ENCODE measurements at regions not wholly inside any gene's neighbourhood (a gene's known extent, or its start where the extent isn't known, plus 50 kb on each side); places are given as distances from the start of the nearest gene placed in this dataset.
"Not testable (repeated sequence)": the region's sequence is repeated elsewhere in the genome, so short reads cannot be mapped to it uniquely, and the experiment has no call there.

DNA sequence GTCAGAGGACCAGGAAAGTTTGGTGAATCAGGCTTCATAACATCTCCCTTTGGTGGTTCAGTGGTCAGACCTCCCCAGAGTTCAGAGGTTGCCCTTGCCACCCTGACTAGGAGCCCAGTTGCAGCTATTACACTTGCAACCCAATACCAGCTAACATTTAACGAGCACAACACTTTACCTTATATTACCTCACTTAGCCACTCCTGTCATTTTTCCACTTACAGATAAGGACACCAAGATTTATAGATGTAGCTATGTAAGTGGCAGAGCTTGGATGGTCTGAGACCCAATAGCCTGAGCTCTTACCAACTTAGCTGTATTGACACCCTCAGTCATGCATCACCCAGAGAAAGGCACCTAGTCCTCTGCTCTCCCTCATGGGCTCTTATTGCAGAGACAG, 234.7 kb downstream of the INSC start:
- DNase-seq: no peak
- Mint-ChIP-seq H3K36me3 (no peaks in the 10 kb centered on the region), H3K4me1 (no peaks in the 10 kb centered on the region), H3K9me3 (no peaks in the 10 kb centered on the region), H3K27ac (no peak overlapping the region), H3K4me3 (no peak overlapping the region), H3K27me3 (peaks cover 5% of the 10 kb centered on the region)

DNA sequence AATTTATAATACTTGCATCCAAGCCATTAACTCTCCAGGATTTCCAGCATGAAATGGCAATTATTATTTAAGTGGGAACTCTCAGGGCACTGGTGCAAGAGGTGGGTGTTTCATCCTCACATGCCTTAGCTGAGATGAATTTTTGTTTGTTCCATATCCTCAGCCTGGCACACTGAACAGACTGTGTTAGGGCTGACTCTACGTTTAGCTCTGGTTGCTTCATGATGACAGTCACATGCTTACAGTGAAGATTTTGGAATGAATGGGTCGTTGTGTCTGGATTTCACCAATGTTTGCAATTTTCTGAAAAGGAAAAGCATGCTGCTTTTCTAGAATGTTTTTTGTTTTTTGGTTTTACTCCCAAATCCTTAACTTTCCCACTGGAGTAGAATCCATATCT, 246.6 kb downstream of the INSC start:
- no peak for DNase-seq
- Mint-ChIP-seq H3K9me3 (no peaks in the 10 kb centered on the region), H3K27me3 (peaks cover 4% of the 10 kb centered on the region), H3K4me1 (no peaks in the 10 kb centered on the region), H3K4me3 (no peak overlapping the region), H3K27ac (no peak overlapping the region), H3K36me3 (no peaks in the 10 kb centered on the region)

DNA sequence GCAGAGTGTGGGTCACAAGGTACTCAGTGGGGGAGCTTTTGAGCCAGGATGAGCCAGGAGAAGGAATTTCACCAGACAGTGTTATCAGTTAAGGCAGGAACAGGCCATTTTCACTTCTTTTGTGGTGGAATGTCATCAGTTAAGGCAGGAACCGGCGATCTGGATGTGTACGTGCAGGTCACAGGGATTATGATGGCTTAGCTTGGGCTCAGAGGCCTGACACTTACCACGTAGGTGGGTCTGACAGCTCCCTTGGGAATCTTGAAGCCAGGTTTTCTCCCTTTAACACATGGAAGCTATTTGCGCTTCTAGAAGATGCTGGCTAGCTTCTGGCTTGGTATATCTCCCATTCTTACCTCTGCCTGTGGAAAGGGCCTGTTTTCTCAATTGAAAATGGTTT, 250.6 kb downstream of the INSC start:
- H3K27me3 Mint-ChIP-seq: peaks cover 21% of the 10 kb centered on the region
- not testable (repeated sequence) for H3K36me3 Mint-ChIP-seq, H3K9me3 Mint-ChIP-seq, DNase-seq, H3K4me3 Mint-ChIP-seq, H3K27ac Mint-ChIP-seq, H3K4me1 Mint-ChIP-seq

DNA sequence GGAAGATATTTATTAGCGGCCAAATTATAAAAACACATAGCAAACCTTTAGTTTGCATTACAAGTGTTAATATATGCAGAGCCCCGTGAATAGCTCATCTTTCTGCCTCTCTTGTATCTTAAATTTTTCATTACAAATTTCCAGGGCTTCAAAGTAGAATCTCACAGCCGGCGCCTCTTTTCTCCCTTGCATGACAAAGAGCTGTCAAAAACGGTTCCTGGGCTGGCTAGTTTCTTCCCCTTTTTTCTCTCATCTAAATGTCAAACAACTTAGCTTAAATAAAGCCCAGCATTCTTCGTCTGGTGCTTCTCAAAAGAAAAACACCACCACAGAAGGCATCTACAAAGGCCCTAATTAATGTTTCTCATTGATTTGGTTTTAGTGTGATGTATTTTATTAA, 253.0 kb downstream of the INSC start:
- Mint-ChIP-seq H3K4me3 (no peak overlapping the region), H3K27me3 (peaks cover 25% of the 10 kb centered on the region), H3K27ac (no peak overlapping the region), H3K36me3 (no peaks in the 10 kb centered on the region), H3K9me3 (no peaks in the 10 kb centered on the region), H3K4me1 (no peaks in the 10 kb centered on the region)
- no peak for DNase-seq

DNA sequence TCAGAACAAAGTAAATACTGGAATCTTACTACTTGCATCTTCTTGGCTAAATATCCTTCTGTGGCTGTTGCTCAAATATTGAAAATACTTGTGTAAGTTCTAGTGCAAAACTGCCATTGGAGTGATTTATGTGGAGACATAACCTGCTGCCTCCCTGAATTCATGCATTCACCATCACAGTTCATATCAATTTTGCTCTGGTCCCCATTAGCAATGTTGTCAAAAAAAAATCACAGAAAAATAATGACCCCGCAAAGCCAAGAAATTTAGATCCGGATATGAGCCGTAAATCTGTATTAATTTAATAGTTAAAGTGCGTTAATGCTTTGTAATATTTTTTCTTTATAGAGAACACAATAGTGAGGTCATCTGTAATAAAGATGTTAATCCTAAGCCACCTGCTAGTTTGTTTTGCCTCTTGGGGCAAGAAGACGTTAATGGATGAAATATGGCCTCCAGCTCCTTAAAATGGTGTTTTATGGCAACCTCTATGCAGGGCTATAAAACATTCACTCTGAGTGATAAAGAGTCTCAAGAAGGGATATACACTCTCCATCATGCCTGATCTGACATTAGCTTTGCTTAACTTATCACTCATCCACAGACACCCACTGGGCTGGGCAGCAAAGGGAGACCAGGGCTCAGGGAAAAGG, 255.9 kb downstream of the INSC start:
- Mint-ChIP-seq H3K4me1 (no peaks in the 10 kb centered on the region), H3K36me3 (no peaks in the 10 kb centered on the region), H3K27me3 (peaks cover 21% of the 10 kb centered on the region), H3K27ac (no peak overlapping the region), H3K9me3 (no peaks in the 10 kb centered on the region), H3K4me3 (no peak overlapping the region)
- DNase-seq: no peak

DNA sequence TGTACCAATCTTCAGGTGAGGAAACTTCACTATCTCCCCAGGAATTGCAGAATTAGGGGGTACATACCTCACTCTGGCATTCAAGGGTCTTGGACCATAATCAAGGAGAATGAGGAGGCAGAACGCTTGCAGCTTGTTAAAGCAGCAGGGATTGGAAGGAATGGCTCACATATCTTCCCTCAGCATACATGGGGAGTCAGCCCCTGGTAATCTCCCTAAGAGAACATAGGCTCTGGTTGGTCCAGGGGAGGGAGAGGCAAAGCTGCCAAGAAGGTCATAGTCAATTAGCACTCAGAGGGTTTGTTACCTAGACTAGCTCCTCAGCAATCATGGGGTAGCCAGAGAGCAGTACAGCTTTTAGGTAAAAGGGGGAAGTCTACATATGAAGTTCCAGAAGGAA, 256.8 kb downstream of the INSC start:
- H3K4me3 Mint-ChIP-seq: no peak overlapping the region
- no peaks in the 10 kb centered on the region for H3K9me3 Mint-ChIP-seq
- H3K4me1 Mint-ChIP-seq: no peaks in the 10 kb centered on the region
- DNase-seq: no peak
- H3K27ac Mint-ChIP-seq: no peak overlapping the region
- peaks cover 21% of the 10 kb centered on the region for H3K27me3 Mint-ChIP-seq
- H3K36me3 Mint-ChIP-seq: no peaks in the 10 kb centered on the region

DNA sequence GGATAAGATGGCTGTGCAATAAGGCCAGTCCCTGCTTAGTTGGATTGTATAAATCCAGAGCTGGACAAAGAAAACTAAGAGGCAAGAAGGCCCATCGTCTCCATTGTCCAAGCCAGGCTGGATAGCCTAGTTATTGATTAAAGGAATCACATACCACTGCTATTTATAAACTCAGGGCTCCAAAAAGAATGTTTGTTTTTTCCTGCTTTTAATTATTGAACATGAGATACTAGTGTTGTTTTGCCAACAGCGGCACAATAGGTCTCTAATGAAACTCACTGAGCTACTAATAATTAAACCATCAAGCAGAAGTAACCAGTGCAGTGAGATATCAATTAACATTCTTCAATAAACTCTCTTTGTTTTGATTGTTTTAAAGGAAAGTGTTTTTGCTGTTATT, 259.7 kb downstream of the INSC start:
- DNase-seq: no peak
- Mint-ChIP-seq H3K4me1 (no peaks in the 10 kb centered on the region), H3K27ac (no peak overlapping the region), H3K36me3 (no peaks in the 10 kb centered on the region), H3K27me3 (peaks cover 12% of the 10 kb centered on the region), H3K4me3 (no peak overlapping the region), H3K9me3 (no peaks in the 10 kb centered on the region)

DNA sequence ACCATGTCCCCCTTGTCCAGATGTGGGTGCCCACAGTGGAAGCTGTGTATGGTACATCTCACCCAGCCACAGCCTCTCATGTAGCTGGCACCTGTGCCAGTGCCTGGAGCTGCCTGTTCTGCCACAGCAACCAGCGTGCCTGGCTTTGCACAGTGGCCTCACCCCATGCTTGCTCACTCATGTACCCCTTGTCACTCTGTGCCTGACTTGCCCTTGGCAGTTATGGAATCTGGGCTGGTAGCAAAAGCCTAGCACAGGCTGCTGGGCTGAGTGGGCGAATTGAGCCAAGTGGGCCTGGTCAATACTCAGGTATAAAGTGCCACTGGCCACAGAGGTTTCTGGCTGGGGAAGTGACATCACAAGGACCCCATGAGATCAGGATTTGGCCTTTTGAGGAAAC, 264.2 kb downstream of the INSC start:
- no peaks in the 10 kb centered on the region for H3K27me3 Mint-ChIP-seq
- DNase-seq: no peak
- H3K4me3 Mint-ChIP-seq: no peak overlapping the region
- no peaks in the 10 kb centered on the region for H3K36me3 Mint-ChIP-seq
- no peak overlapping the region for H3K27ac Mint-ChIP-seq
- H3K4me1 Mint-ChIP-seq: no peaks in the 10 kb centered on the region
- H3K9me3 Mint-ChIP-seq: no peaks in the 10 kb centered on the region

DNA sequence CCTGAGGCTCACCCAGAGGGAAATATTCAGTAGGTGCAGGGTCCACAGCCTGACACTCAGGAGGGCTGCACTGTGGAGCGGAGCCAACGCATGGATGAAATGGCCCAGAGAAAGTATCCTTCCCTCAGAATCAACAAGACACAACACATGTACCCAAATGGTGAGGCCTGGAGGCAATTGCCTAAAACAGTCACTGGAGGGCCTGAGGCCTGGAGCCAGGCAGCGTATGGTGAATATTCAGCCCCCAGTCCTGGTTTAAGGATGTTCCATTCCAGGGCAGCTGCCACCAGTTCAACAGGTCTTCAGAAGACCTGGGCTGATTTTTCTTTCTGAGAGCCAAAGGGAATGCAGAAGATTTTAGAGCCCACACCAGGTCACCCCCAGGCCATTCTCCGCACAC, 264.8 kb downstream of the INSC start:
- Mint-ChIP-seq H3K27me3 (no peaks in the 10 kb centered on the region), H3K4me1 (no peaks in the 10 kb centered on the region), H3K27ac (no peak overlapping the region), H3K9me3 (no peaks in the 10 kb centered on the region), H3K36me3 (no peaks in the 10 kb centered on the region), H3K4me3 (no peak overlapping the region)
- DNase-seq: no peak

DNA sequence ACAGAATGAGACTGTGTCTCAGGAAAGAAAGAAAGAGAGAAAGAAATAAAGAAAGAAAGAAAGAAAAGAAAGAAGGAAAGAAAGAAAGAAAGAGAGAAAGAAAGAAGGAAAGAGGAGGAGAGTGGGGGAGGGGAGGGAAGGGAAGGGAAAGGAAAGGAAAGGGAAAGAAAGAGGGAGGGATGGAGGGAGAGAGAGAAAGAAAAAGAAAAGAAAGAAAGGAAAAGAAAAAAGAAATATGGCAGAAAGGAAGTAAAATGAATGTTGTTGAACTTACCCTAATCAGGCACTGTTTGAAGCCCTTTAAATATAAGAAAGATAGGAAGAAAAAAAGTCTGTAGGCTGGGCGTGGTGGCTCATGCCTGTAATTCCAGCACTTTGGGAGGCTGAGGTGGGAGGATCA, 276.1 kb downstream of the INSC start:
- Mint-ChIP-seq H3K4me3 (no peak overlapping the region), H3K9me3 (peaks cover 6% of the 10 kb centered on the region), H3K27me3 (no peaks in the 10 kb centered on the region), H3K36me3 (no peaks in the 10 kb centered on the region), H3K4me1 (no peaks in the 10 kb centered on the region), H3K27ac (no peak overlapping the region)
- DNase-seq: no peak

DNA sequence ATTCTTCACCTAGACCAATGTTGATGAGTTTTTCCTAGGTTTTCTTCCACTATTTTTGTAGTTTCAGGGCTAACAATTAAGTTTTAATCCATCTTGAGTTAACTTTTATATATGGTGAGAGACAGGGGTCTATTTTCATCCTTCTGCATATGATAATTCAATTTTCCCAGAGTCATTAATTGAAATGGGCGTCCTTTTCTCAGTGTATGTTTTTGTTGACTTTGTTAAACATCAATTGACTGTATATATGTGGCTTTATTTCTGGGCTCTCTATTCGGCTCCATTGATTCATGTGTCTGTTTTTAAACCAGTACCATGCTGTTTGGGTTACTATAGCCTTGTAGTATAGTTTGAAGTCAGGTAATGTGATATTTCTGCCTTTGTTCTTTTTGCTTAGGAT, 282.1 kb downstream of the INSC start:
- no peak for DNase-seq

DNA sequence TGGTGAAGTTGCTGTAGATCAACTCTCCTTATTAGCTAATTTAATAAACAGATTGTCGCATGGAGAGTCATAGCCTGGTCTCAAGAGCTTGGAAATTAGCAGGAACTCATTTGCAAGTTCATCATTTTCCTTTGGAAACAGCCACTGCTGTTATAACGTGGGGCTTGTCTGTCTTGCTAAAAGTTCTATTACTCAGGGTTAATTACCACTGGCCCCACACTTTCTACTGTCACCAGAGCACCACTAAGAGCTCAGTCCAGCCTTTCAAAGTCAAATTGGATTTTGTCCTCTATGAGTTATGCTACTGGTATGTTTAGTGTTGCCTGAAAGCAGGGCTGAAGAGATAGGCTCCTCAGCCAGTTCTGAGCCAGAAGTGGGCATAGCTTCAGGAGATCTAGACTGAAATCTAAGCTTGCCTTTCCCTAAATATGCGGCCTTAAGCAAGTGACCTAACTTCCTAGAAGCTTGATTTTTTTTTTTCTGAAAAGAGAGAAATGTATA, 292.2 kb downstream of the INSC start:
- Mint-ChIP-seq H3K27ac (no peak overlapping the region), H3K9me3 (peaks cover 5% of the 10 kb centered on the region), H3K27me3 (peaks cover 3% of the 10 kb centered on the region), H3K36me3 (no peaks in the 10 kb centered on the region), H3K4me3 (no peak overlapping the region), H3K4me1 (no peaks in the 10 kb centered on the region)
- DNase-seq: no peak

More for the DNA sequence above, 282.1 kb downstream of the INSC start:
- Mint-ChIP-seq H3K36me3 (no peaks in the 10 kb centered on the region), H3K27me3 (no peaks in the 10 kb centered on the region), H3K9me3 (peaks cover 16% of the 10 kb centered on the region), H3K4me3 (no peak overlapping the region), H3K4me1 (no peaks in the 10 kb centered on the region), H3K27ac (no peak overlapping the region)

DNA sequence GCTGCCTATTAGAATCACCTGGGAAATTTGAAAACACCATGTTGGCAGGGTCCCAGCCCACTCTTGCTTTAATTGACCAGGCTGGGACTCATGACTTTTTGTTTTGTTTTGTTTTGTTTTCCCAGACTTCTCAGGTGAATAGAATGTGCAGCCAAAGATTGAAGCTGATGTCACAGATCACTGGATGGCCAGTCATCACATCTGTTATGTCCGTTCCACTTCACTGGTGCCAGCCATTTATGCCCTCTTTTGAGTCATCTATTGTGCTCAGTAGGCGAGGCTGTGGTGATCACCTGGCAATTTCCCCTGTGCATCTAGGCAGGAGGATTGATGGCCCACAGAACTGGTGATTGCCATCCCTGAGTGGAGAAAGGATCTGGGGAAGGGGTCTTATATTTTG, 297.3 kb downstream of the INSC start:
- H3K36me3 Mint-ChIP-seq: no peaks in the 10 kb centered on the region
- peaks cover 3% of the 10 kb centered on the region for H3K27me3 Mint-ChIP-seq
- no peaks in the 10 kb centered on the region for H3K9me3 Mint-ChIP-seq
- H3K27ac Mint-ChIP-seq: no peak overlapping the region
- no peak overlapping the region for H3K4me3 Mint-ChIP-seq
- H3K4me1 Mint-ChIP-seq: no peaks in the 10 kb centered on the region
- no peak for DNase-seq

DNA sequence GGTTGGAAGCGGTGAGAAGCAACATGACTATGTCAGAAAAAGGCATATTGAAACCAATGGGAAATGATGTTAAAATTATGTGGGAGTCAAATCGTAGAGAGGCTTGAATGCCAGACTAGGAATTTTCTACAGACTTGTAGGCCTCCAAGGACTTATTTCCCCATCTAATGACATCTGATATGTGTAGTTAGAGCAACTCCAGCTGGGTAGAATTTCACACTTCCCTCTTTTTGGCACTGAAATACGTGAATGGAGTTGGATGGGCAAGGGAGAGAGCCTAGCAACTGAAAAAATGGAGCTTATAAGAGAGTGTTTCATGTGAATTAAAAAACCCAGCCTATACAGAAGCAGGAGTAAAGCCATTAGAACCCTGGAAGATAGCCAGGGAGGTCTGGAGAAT, 304.2 kb downstream of the INSC start:
- Mint-ChIP-seq H3K4me1 (no peaks in the 10 kb centered on the region), H3K27me3 (no peaks in the 10 kb centered on the region), H3K36me3 (no peaks in the 10 kb centered on the region), H3K27ac (no peak overlapping the region), H3K9me3 (no peaks in the 10 kb centered on the region), H3K4me3 (no peak overlapping the region)
- no peak for DNase-seq

DNA sequence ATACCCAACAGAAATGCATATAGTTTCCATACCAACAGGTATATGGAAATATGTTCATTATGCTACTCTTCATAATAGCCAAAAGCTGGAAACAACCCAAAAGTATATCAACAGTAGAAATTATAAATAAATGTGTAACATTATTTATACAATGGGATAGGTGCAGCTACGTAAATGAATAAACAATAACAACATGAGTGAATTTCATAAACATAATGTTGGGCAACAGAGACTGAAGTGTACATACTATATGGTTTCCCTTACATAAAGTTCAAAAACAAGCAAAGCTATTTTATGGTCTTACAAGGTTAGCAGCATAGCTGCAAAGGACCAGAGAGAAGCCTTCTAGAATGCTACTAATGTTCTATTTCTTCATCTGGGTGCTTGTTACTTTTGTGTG, 305.0 kb downstream of the INSC start:
- no peaks in the 10 kb centered on the region for H3K27me3 Mint-ChIP-seq
- H3K4me1 Mint-ChIP-seq: no peaks in the 10 kb centered on the region
- DNase-seq: no peak
- no peak overlapping the region for H3K27ac Mint-ChIP-seq
- no peaks in the 10 kb centered on the region for H3K9me3 Mint-ChIP-seq
- H3K36me3 Mint-ChIP-seq: no peaks in the 10 kb centered on the region
- no peak overlapping the region for H3K4me3 Mint-ChIP-seq

DNA sequence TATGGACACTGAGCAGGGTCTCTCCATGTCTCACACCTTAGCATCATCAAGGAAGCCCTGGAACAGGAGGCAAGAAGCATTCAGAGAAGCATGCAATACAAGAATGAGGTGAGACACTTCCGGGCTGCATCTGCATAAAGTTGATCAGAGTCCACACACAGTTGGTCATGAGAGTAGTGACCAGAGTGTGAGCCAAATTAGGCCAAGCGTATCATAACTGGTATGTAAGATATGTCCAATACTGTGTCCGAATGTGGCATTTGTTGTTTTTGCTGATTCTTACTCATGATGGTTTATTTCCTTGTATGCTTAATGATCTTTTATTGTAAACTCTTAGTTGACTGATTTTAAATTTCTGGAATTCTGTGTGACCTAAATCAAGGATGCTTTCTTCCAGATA, 315.7 kb downstream of the INSC start:
- no peak overlapping the region for H3K27ac Mint-ChIP-seq
- H3K4me1 Mint-ChIP-seq: no peaks in the 10 kb centered on the region

More for the DNA sequence above, 315.7 kb downstream of the INSC start:
- no peak overlapping the region for H3K4me3 Mint-ChIP-seq
- no peaks in the 10 kb centered on the region for H3K27me3 Mint-ChIP-seq
- H3K36me3 Mint-ChIP-seq: no peaks in the 10 kb centered on the region
- no peak for DNase-seq
- no peaks in the 10 kb centered on the region for H3K9me3 Mint-ChIP-seq

All from activated naive CD8-positive, alpha-beta T cell treated with anti-CD3 and anti-CD28 coated beads for 36 hours (primary cell).